ENCODE measurements at regions not wholly inside any gene's neighbourhood (a gene's known extent, or its start where the extent isn't known, plus 50 kb on each side); places are given as distances from the start of the nearest gene placed in this dataset.

GRCh38 chr2:221771297-221771696 lies 199.2 kb upstream of the EPHA4 start:
- TF ChIP-seq CTCF (IDR thresholded peaks at IDR 0.05) (no peak), POLR2AphosphoS5 (IDR thresholded peaks at IDR 0.05; ENCODE audit: insufficient read depth in 1 of 2, low read depth in 1 of 2) (no peak), POLR2A (IDR thresholded peaks at IDR 0.05) (no peak)

All from vagina (tissue), 2 donors.